Midbrain (tissue), 1 donor: ENCODE measurements at regions not wholly inside any gene's neighbourhood (a gene's known extent, or its start where the extent isn't known, plus 50 kb on each side); places are given as distances from the start of the nearest gene placed in this dataset.
"Not testable (repeated sequence)": the region's sequence is repeated elsewhere in the genome, so short reads cannot be mapped to it uniquely, and the experiment has no call there.

Source experiments
- DNase-seq: peaks from one replicate; lab custom pipeline; 2025; lab: John Stamatoyannopoulos, UW

GRCh38 chr2:194696690-194697089, 960.3 kb upstream of the SLC39A10 start:
- DNase-seq: no peak

GRCh38 chr2:194686569-194686968, 970.5 kb upstream of the SLC39A10 start:
- DNase-seq: no peak

GRCh38 chr2:194674043-194674442, 983.0 kb upstream of the SLC39A10 start:
- DNase-seq: no peak

GRCh38 chr2:194672994-194673393, 984.0 kb upstream of the SLC39A10 start:
- no peak for DNase-seq

GRCh38 chr2:194661431-194661830, 995.6 kb upstream of the SLC39A10 start:
- no peak for DNase-seq

- DNase-seq: not testable (repeated sequence)
Observed at GRCh38 chr2:194639057-194639456, 1018.0 kb upstream of the SLC39A10 start.

- no peak for DNase-seq
Observed at GRCh38 chr2:194621945-194622344, 1035.1 kb upstream of the SLC39A10 start.

GRCh38 chr2:194619366-194619765, 1037.7 kb upstream of the SLC39A10 start:
- no peak for DNase-seq

- no peak for DNase-seq
Observed at GRCh38 chr2:194618432-194618831, 1038.6 kb upstream of the SLC39A10 start.

GRCh38 chr2:194616334-194616733, 1040.7 kb upstream of the SLC39A10 start:
- DNase-seq: no peak

GRCh38 chr2:194610297-194610696, 1046.7 kb upstream of the SLC39A10 start:
- no peak for DNase-seq

- no peak for DNase-seq
Observed at GRCh38 chr2:194603429-194603828, 1053.6 kb upstream of the SLC39A10 start.

GRCh38 chr2:194602750-194603149, 1054.3 kb upstream of the SLC39A10 start:
- no peak for DNase-seq

GRCh38 chr2:194591192-194591591, 1065.8 kb upstream of the SLC39A10 start:
- DNase-seq: no peak

- DNase-seq: no peak
Observed at GRCh38 chr2:194587739-194588270, 1069.2 kb upstream of the SLC39A10 start.

- DNase-seq: no peak
Observed at GRCh38 chr2:194567661-194568017, 1089.4 kb upstream of the SLC39A10 start.

GRCh38 chr2:194566907-194567660, 1089.9 kb upstream of the SLC39A10 start:
- no peak for DNase-seq

GRCh38 chr2:194564422-194564821, 1092.6 kb upstream of the SLC39A10 start:
- no peak for DNase-seq

- DNase-seq: no peak
Observed at GRCh38 chr2:194562329-194562728, 1094.7 kb upstream of the SLC39A10 start.

GRCh38 chr2:194559964-194560363, 1097.1 kb upstream of the SLC39A10 start:
- no peak for DNase-seq

GRCh38 chr2:194559523-194559922, 1097.5 kb upstream of the SLC39A10 start:
- no peak for DNase-seq

- DNase-seq: no peak
Observed at GRCh38 chr2:194557993-194558392, 1099.0 kb upstream of the SLC39A10 start.

- DNase-seq: no peak
Observed at GRCh38 chr2:194556629-194557028, 1100.4 kb upstream of the SLC39A10 start.

GRCh38 chr2:194553980-194554379, 1103.0 kb upstream of the SLC39A10 start:
- no peak for DNase-seq
